ENCODE measurements at regions not wholly inside any gene's neighbourhood (a gene's known extent, or its start where the extent isn't known, plus 50 kb on each side); places are given as distances from the start of the nearest gene placed in this dataset.

DNA sequence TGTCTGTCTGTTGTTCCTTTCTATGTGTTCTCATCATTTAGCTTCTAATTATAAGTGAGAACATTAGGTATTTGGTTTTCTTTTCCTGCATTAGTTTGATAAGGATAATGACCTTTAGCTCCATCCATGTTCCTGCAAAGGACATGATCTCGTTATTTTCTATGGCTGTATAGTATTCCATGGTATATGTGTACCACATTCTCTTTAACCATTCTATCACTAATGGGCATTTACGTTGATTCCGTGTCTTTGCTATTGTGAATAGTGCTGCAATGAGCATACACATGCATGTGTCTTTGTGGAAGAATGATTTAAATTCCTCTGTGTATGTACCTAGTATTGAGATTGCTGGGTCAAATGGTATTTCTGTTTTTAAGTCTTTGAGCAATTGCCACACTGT is 1799.7 kb downstream of the SLITRK5 start:
- TF ChIP-seq ZNF274 (IDR thresholded peaks at IDR 0.05; ENCODE audit: low read depth, low read length) (no peak), YY1 (IDR thresholded peaks at IDR 0.05; ENCODE audit: insufficient read depth, insufficient read length) (no peak), SUZ12 (IDR thresholded peaks at IDR 0.05; ENCODE audit: extremely low read depth, insufficient read depth, insufficient read length) (no peak)
